Lower lobe of right lung (tissue), 2 donors: ENCODE measurements at regions not wholly inside any gene's neighbourhood (a gene's known extent, or its start where the extent isn't known, plus 50 kb on each side); places are given as distances from the start of the nearest gene placed in this dataset.
A peak's percentile ranks its signal among the peaks of the same experiment; 100 is the strongest.

Experiments
- ATAC-seq, 2 donors: fragments of 200-7000 bp; cut with Tn5 transposase; one replicate each; pipeline ENCODE4 v1.9.1; 2020 to 2022; ENCODE audit warnings: mild to moderate bottlenecking in 2 of 2, moderate library complexity in 2 of 2
- DNase-seq: peaks from one replicate; pipeline ENCODE4 v3.0.0-alpha.2; 2020
- H3K27ac ChIP-seq: fragments of 200-600 bp; one replicate; pipeline ENCODE4 v1.8.0; 2022
- H3K27me3 ChIP-seq: fragments of 200-600 bp; one replicate; pipeline ENCODE4 v1.8.0; 2022; ENCODE audit warnings: low read depth
- H3K36me3 ChIP-seq: fragments of 200-600 bp; one replicate; pipeline ENCODE4 v1.8.0; 2022; ENCODE audit warnings: mild to moderate bottlenecking
- H3K4me1 ChIP-seq: fragments of 200-600 bp; one replicate; pipeline ENCODE4 v1.8.0; 2022
- H3K4me3 ChIP-seq: fragments of 200-600 bp; one replicate; pipeline ENCODE4 v1.8.0; 2022; ENCODE audit warnings: mild to moderate bottlenecking
- H3K9me3 ChIP-seq: fragments of 200-600 bp; one replicate; pipeline ENCODE4 v1.8.0; 2022
- intact Hi-C: fragments of 100-400 bp; cut with DNase I; formaldehyde crosslinking; loops from one replicate; pipeline ENCODE4 v1.11.0; 2022
- TF ChIP-seq, protein P1 (sequence below): fragments of 200-600 bp; IDR thresholded peaks from one replicate; pipeline ENCODE4 v1.8.0; 2022; ENCODE audit warnings: antibody characterized with exemption, mild to moderate bottlenecking
- donor health status: DM: no; HTN: yes; CAD: no; lungs with severe emphysema.

DNA sequence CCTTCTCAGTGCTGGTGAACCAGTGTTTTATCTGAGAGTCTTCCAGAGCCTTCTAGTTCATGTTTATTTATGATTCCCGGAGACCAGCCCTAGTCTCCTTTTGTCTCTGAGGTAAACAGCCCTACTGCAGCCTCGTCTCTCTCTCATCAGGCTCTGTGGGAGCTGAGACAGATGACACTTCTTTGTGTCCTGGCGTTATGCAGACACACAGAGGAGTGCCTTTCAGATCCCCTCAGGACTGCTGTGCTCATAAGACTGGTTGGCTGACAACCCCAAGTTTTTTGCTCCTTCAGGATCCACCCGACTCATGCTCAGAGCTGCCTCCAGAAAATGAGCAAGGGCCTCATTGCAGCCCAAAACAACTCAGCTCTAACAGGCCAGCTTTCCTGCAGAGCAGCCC lies 523.8 kb upstream of the SPHKAP start:
- TF ChIP-seq, protein P1, sequence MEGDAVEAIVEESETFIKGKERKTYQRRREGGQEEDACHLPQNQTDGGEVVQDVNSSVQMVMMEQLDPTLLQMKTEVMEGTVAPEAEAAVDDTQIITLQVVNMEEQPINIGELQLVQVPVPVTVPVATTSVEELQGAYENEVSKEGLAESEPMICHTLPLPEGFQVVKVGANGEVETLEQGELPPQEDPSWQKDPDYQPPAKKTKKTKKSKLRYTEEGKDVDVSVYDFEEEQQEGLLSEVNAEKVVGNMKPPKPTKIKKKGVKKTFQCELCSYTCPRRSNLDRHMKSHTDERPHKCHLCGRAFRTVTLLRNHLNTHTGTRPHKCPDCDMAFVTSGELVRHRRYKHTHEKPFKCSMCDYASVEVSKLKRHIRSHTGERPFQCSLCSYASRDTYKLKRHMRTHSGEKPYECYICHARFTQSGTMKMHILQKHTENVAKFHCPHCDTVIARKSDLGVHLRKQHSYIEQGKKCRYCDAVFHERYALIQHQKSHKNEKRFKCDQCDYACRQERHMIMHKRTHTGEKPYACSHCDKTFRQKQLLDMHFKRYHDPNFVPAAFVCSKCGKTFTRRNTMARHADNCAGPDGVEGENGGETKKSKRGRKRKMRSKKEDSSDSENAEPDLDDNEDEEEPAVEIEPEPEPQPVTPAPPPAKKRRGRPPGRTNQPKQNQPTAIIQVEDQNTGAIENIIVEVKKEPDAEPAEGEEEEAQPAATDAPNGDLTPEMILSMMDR, result no peak
- H3K4me1 ChIP-seq, result no peaks in the 10 kb centered on the region
- ATAC-seq, result no peak

DNA sequence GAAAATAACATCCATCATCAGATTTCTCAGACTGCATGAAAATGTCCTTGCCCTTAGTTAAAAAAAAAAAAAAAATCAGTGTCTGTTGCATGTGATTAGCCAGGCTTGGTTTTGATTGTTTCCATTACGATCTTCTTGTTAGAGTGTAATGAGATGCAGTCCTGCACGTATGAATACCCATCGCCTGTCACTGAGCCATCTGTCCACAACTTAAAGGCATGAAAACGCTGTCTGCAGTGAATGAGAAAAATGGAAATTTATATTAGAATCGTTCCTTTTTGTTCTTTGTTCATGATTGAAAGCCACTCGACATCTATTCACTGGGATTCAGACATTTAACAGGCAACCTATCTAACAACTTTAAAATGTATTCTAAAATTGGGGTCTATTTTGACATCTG lies 521.7 kb upstream of the SPHKAP start:
- Histone ChIP-seq H3K4me1 (no peaks in the 10 kb centered on the region), H3K9me3 (no peaks in the 10 kb centered on the region), H3K27ac (no peak overlapping the region), H3K4me3 (no peak overlapping the region), H3K27me3 (no peaks in the 10 kb centered on the region), H3K36me3 (no peaks in the 10 kb centered on the region)
- ATAC-seq (no peak), DNase-seq (no peak)
- TF ChIP-seq, protein P1, result no peak
- intact Hi-C loops, result no loop called here

More for the DNA sequence above, 523.8 kb upstream of the SPHKAP start:
- DNase-seq, result no peak
- intact Hi-C loops, result no loop called here
- H3K36me3 ChIP-seq, result no peaks in the 10 kb centered on the region
- H3K27me3 ChIP-seq, result no peaks in the 10 kb centered on the region
- H3K27ac ChIP-seq, result no peak overlapping the region
- H3K4me3 ChIP-seq, result no peak overlapping the region
- no peaks in the 10 kb centered on the region for H3K9me3 ChIP-seq

DNA sequence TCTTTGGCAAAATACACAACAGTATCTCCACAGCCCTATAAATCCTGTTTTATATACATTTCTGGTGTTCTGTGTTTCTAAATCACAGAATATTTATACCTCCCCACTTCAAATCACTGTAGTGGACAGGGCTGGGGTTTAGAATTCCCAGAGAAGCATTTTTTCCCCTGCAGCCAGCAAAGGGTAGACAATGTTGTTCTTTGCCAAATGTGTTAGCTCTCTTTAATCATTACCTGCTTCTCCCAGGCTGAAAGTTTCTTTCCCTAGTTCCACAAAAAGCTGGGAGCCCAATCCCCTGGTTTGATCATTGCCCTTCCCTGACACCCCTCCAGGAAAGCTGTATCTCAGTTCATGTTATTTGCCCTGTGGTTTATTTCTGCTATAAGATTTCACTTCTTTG lies 520.0 kb upstream of the SPHKAP start:
- DNase-seq (no peak), ATAC-seq (no peak)
- Histone ChIP-seq H3K4me1 (no peaks in the 10 kb centered on the region), H3K36me3 (no peaks in the 10 kb centered on the region), H3K4me3 (no peak overlapping the region), H3K27ac (no peak overlapping the region), H3K27me3 (no peaks in the 10 kb centered on the region), H3K9me3 (no peaks in the 10 kb centered on the region)
- intact Hi-C loops, result no loop called here
- TF ChIP-seq, protein P1, result no peak

DNA sequence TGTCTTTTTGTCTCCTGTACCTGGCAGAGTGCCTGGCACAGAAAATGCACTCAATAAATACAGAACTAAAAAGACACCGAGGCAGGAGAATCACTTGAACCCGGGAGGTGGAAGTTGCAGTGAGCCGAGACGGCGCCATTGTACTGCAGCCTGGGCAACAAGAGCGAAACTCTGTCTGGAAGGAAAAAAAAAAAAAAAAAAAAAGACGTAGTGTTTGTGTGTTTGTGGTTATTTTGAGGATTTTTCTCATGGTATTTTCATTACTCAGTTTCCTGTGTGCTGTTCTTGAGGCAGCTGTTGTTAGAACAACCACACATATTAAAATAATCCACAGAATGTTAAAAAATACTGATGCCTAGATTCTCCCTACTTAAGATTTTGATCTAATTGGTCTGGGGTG lies 519.2 kb upstream of the SPHKAP start:
- TF ChIP-seq, protein P1, result no peak
- DNase-seq (no peak), ATAC-seq (no peak)
- intact Hi-C loops, result no loop called here
- Histone ChIP-seq H3K9me3 (no peaks in the 10 kb centered on the region), H3K27ac (no peak overlapping the region), H3K27me3 (no peaks in the 10 kb centered on the region), H3K36me3 (no peaks in the 10 kb centered on the region), H3K4me3 (no peak overlapping the region), H3K4me1 (no peaks in the 10 kb centered on the region)

DNA sequence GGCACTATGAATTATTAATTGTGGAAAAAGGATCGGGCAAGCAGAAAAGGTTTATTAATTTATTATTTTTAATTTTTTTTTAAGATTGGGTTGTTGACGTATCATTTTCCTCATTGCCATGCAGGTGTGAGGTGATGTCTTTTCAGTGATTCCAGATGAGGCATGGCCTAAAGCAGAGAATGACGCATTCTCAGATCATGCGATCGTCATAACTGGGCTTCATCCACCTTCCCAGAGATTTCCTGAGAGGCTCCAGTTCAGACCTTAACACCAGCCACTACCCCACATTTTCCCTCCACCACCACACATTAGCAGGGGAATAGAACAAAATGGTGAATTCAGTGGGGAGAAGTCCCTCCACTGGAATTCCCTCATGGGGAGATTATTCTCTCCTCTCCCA lies 518.4 kb upstream of the SPHKAP start:
- Histone ChIP-seq H3K36me3 (no peaks in the 10 kb centered on the region), H3K4me1 (no peaks in the 10 kb centered on the region), H3K27ac (no peak overlapping the region), H3K27me3 (no peaks in the 10 kb centered on the region), H3K9me3 (no peaks in the 10 kb centered on the region), H3K4me3 (no peak overlapping the region)
- DNase-seq, result no peak
- no peak for ATAC-seq
- intact Hi-C loops, result no loop called here
- TF ChIP-seq, protein P1, result no peak

DNA sequence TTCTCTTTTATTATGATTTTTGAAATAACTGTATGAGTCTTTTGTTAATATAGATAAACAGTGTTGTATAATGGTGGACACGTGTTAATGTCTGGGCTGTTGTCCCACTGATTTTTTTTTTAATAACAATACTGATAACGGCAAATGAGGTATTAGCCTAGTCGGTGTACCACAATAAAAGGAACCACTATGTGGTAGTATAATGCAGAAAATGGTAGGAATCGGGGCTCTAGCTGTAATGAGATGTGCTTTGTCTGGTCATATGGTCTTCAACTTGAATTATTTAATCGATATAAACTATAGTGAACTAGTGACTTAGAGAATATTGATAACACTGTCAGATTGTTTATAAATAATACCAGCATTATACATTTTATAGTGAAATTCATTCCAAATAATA lies 517.9 kb upstream of the SPHKAP start:
- Histone ChIP-seq H3K9me3 (no peaks in the 10 kb centered on the region), H3K4me3 (no peak overlapping the region), H3K4me1 (no peaks in the 10 kb centered on the region), H3K27ac (no peak overlapping the region), H3K36me3 (no peaks in the 10 kb centered on the region), H3K27me3 (no peaks in the 10 kb centered on the region)
- intact Hi-C loops, result no loop called here
- ATAC-seq (peak in 1 of 2 donors; percentile 60), DNase-seq (no peak)
- TF ChIP-seq, protein P1, result peak; percentile 24
